ENCODE measurements at regions not wholly inside any gene's neighbourhood (a gene's known extent, or its start where the extent isn't known, plus 50 kb on each side); places are given as distances from the start of the nearest gene placed in this dataset.

DNA sequence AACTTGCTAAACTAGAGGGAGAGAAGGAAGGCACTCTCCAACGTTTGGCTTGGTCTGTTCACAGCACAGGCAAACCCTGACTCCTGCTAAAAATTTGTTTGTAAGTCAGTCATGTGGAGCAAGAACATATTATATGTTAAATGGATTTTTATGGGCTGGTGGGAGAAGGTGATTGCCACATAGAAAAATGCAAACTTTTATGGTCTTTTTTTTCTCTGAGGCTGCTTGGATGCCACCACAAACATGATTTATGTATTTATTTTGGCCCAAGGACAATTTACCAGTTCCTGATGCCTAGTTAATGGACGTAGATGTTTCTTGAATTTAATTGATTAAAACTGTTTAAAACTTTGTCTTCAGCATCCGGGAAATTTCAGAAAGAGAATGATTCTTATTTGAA, 274.2 kb upstream of the MYOCD start:
- WGBS, 2 donors = 45 to 53% methylated on average over 3 of the region's 3 CpGs
- Histone ChIP-seq H3K36me3 (no peaks in the 10 kb centered on the region), H3K9me3 (no peaks in the 10 kb centered on the region), H3K27me3 (no peaks in the 10 kb centered on the region), H3K4me3 (no peak overlapping the region), H3K4me1 (no peaks in the 10 kb centered on the region), H3K27ac (no peak overlapping the region)
- DNase-seq (ENCODE audit: low spot score in 2 of 2) = no peak
- no peak for TF ChIP-seq EP300 (IDR thresholded peaks at IDR 0.05)
- no peak for TF ChIP-seq POLR2A (IDR thresholded peaks at IDR 0.05)

DNA sequence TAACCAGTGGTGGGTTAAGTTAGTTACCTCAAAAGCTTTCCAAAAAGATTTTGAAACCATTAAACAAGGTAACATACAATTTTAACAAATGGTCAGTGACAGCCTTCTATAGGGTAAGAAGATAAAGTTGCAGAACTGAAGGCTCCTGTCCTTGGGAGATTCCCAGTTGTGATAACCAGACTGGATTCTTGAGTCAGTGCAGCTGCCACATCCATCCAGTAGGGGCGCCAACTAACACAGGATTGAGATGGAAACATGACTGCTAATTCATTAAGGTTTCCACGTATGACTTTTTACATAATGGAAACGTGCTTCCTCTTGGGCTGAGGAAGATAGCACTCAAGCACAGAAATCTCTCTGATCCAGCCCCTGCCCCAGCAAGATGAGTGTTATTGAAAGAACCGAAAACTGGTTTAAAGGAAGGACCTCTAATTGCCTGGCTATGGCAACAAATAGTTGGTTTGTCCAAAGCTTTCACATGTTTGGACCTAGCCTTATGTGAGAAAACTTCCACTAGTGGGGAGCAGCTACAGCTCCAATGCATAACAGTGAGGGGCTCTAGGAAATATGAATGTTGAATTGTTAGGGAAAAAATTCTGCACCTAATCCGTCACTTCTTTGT, 269.8 kb upstream of the MYOCD start:
- WGBS, 2 donors = 51 to 52% methylated on average over 5 of the region's 5 CpGs

DNA sequence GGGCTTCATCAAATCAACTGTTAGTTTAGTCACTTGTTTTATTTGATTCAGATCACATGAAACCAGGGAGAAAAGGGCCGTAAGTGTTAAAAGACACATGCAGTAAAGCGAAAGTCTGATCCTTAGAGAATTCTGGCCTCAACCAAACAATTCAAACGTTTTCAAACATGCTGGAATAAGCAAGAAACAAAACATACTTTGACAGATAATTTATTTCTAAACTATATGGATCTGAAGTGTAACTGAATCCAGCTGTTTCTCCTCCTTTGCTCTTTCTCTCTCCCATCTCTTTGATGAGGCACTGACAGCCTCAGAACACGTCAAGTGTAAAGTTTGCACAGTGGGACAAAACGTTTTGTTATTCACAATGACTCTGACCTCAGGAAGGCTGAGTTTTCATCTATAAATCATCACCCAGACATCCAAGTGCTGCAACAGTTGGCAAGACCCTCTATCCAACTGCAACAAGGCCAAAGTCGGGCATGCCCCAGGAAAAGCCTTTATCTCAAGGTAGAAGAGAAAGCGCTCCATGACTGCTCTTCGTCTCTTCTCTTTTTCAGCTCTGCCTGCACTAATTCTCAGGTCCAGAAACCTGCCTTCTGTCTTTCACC, 267.1 kb upstream of the MYOCD start:
- Histone ChIP-seq H3K4me3 (no peak overlapping the region), H3K4me1 (no peaks in the 10 kb centered on the region), H3K9me3 (no peaks in the 10 kb centered on the region), H3K36me3 (no peaks in the 10 kb centered on the region), H3K27me3 (no peaks in the 10 kb centered on the region), H3K27ac (no peak overlapping the region)
- TF ChIP-seq, protein P1, sequence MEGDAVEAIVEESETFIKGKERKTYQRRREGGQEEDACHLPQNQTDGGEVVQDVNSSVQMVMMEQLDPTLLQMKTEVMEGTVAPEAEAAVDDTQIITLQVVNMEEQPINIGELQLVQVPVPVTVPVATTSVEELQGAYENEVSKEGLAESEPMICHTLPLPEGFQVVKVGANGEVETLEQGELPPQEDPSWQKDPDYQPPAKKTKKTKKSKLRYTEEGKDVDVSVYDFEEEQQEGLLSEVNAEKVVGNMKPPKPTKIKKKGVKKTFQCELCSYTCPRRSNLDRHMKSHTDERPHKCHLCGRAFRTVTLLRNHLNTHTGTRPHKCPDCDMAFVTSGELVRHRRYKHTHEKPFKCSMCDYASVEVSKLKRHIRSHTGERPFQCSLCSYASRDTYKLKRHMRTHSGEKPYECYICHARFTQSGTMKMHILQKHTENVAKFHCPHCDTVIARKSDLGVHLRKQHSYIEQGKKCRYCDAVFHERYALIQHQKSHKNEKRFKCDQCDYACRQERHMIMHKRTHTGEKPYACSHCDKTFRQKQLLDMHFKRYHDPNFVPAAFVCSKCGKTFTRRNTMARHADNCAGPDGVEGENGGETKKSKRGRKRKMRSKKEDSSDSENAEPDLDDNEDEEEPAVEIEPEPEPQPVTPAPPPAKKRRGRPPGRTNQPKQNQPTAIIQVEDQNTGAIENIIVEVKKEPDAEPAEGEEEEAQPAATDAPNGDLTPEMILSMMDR (IDR thresholded peaks at IDR 0.05) = no peak
- TF ChIP-seq POLR2A (IDR thresholded peaks at IDR 0.05) = no peak
- no peak for TF ChIP-seq EP300 (IDR thresholded peaks at IDR 0.05)
- DNase-seq (ENCODE audit: low spot score in 2 of 2) = no peak
- WGBS, 2 donors = 68 to 70% methylated on average over 8 of the region's 8 CpGs

More for the DNA sequence above, 269.8 kb upstream of the MYOCD start:
- Histone ChIP-seq H3K9me3 (no peaks in the 10 kb centered on the region), H3K27me3 (no peaks in the 10 kb centered on the region), H3K4me3 (no peak overlapping the region), H3K36me3 (no peaks in the 10 kb centered on the region), H3K4me1 (no peaks in the 10 kb centered on the region), H3K27ac (no peak overlapping the region)
- DNase-seq (ENCODE audit: low spot score in 2 of 2) = no peak
- TF ChIP-seq, protein P1 (IDR thresholded peaks at IDR 0.05) = peak in 2 of 5 experiments; percentile 6 to 13
- no peak for TF ChIP-seq POLR2A (IDR thresholded peaks at IDR 0.05)

DNA sequence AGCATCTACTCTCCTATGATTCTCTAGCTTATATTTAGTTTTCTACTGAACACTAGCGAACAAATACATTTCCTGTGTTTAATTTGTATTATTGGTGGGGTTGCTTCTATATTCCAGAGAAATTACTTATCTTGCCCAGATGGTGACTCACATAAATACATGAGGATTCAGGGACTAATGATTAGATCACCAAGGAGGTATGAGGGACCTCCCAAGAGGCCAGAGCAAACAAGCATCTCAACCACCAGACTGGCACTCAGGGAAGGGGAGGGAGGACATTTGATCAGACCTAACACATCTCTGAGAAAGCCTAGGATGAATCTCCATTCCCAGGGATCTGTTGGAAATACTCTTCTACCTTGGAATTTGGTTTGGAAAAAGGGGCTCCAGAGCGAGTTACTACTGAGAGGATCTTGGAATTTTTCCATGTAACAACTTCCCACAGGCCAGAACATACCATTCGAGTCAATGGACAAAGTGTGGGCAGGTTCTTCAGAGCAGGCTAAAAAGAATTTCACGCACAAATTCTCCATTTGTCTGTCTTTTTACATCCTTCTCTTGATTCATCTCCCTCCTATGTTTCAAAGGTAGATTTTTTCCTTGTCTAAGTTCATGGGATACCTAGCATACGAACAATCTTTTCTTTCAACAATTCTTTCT, 262.6 kb upstream of the MYOCD start:
- WGBS, 2 donors = 75 to 81% methylated on average over 5 of the region's 5 CpGs
- Histone ChIP-seq H3K4me3 (no peak overlapping the region), H3K4me1 (no peaks in the 10 kb centered on the region), H3K27me3 (no peaks in the 10 kb centered on the region), H3K36me3 (no peaks in the 10 kb centered on the region), H3K9me3 (no peaks in the 10 kb centered on the region), H3K27ac (no peak overlapping the region)
- TF ChIP-seq POLR2A (IDR thresholded peaks at IDR 0.05) (no peak), EP300 (IDR thresholded peaks at IDR 0.05) (no peak)
- TF ChIP-seq, protein P1 (IDR thresholded peaks at IDR 0.05) = no peak
- no peak for DNase-seq (ENCODE audit: low spot score in 2 of 2)

DNA sequence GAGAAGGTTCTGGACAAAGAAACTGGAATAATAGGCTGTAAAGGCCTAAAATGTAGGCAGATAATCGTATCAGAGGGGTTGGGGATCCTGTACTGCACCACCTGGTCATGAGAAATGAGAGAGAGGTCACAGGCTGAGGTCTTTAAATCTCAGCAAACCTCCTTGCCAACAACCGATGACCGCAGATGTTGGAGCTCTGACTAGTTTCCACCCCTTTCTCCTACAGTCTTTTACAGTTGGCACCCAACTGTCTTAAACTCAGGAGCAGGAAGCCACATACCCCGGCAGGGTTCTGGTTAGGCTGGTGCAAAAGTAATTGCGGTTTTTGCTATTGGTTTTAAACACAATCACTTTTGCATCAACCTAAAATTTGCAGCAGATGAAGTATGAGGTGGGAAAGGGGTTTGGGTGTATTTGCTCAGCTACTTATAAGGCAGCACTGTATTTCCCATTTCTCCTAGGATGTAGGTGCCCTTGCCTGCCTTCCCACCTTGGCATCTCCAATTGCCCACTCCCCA, 261.8 kb upstream of the MYOCD start:
- no peak for DNase-seq (ENCODE audit: low spot score in 2 of 2)
- Histone ChIP-seq H3K36me3 (no peaks in the 10 kb centered on the region), H3K4me3 (no peak overlapping the region), H3K9me3 (no peaks in the 10 kb centered on the region), H3K27me3 (no peaks in the 10 kb centered on the region), H3K27ac (no peak overlapping the region), H3K4me1 (no peaks in the 10 kb centered on the region)
- TF ChIP-seq POLR2A (IDR thresholded peaks at IDR 0.05) (no peak), EP300 (IDR thresholded peaks at IDR 0.05) (no peak)
- TF ChIP-seq, protein P1 (IDR thresholded peaks at IDR 0.05) = no peak
- 74 to 77% methylated on average over 5 of the region's 5 CpGs for WGBS, 2 donors

Measured in tibial nerve (tissue), 4 donors.